Common myeloid progenitor, CD34-positive (primary cell): ENCODE measurements at regions not wholly inside any gene's neighbourhood (a gene's known extent, or its start where the extent isn't known, plus 50 kb on each side); places are given as distances from the start of the nearest gene placed in this dataset.

Experiments
- CTCF ChIA-PET: fragments of 350-600 bp; sonication (Branson Sonifier 250); formaldehyde crosslinking; loops from one replicate; lab custom pipeline; 2021; ENCODE audit warnings: antibody characterized with exemption; lab: Charles Lee
- POLR2A ChIA-PET: fragments of 350-600 bp; sonication (Branson Sonifier 250); formaldehyde crosslinking; loops from one replicate; lab custom pipeline; 2021; ENCODE audit warnings: antibody characterized with exemption; lab: Charles Lee
- DNase-seq, 3 donors: peaks; one replicate each; pipeline versions ENCODE4 v3.0.0 to v3.0.0-alpha.2; 2013
- H3K27ac ChIP-seq, 2 experiments: 1 replicate in 1 of 2; 2 replicates in 1 of 2; pipeline ENCODE4 v1.7.0; 2013; ENCODE audit warnings: inconsistent platforms in 2 of 2, low read length in 2 of 2, mild to moderate bottlenecking in 2 of 2, low read depth in 1 of 2, moderate library complexity in 1 of 2; ENCODE audit not compliant: severe bottlenecking in 2 of 2, insufficient read depth in 1 of 2, poor library complexity in 1 of 2
- H3K27me3 ChIP-seq, 5 experiments: replicated peaks in 2 of 5; 1 replicate in 3 of 5; 2 replicates in 2 of 5; pipeline versions ENCODE4 v1.6.1 to v1.7.0; 2013; ENCODE audit warnings: low read length in 4 of 5, mild to moderate bottlenecking in 2 of 5, moderate library complexity in 2 of 5, inconsistent platforms in 1 of 5; ENCODE audit not compliant: insufficient read depth in 5 of 5, control insufficient read depth in 4 of 5
- H3K36me3 ChIP-seq, 4 experiments: 1 replicate in 2 of 4; 2 replicates in 2 of 4; pipeline versions ENCODE4 v1.6.1 to v1.7.0; 2013; ENCODE audit warnings: low read length in 3 of 4, control low read depth in 1 of 4, mild to moderate bottlenecking in 1 of 4; ENCODE audit not compliant: control insufficient read depth in 4 of 4, insufficient read depth in 4 of 4
- H3K4me1 ChIP-seq, 4 experiments: 1 replicate in 3 of 4; 2 replicates in 1 of 4; pipeline versions ENCODE4 v1.6.1 to v1.7.1; 2013; ENCODE audit warnings: low read length in 3 of 4, mild to moderate bottlenecking in 3 of 4, control low read depth in 1 of 4, inconsistent platforms in 1 of 4, moderate library complexity in 1 of 4; ENCODE audit not compliant: control insufficient read depth in 4 of 4, insufficient read depth in 4 of 4; ENCODE audit errors: control extremely low read depth in 1 of 4
- H3K4me3 ChIP-seq, 7 experiments: 1 replicate in 4 of 7; 2 replicates in 3 of 7; pipeline versions ENCODE4 v1.5.1 to v1.7.0; 2013; ENCODE audit warnings: mild to moderate bottlenecking in 7 of 7, low read length in 6 of 7, moderate library complexity in 6 of 7, inconsistent platforms in 2 of 7, low read depth in 2 of 7, control low read depth in 1 of 7; ENCODE audit not compliant: insufficient read depth in 4 of 7, control insufficient read depth in 1 of 7; ENCODE audit errors: extremely low read depth in 1 of 7
- H3K9me3 ChIP-seq, 5 experiments: 1 replicate in 4 of 5; 2 replicates in 1 of 5; pipeline versions ENCODE4 v1.6.1 to v1.7.1; 2013; ENCODE audit warnings: low read length in 4 of 5, mild to moderate bottlenecking in 2 of 5, inconsistent platforms in 1 of 5, low read depth in 1 of 5, moderate library complexity in 1 of 5; ENCODE audit not compliant: control insufficient read depth in 4 of 5, insufficient read depth in 2 of 5; ENCODE audit errors: control extremely low read depth in 1 of 5
- whole genome bisulfite sequencing: methylation state at CpG from one replicate; pipeline ENCODE4 v1.1.5; 2013; ENCODE audit not compliant: insufficient coverage; 5-methylcytosine and 5-hydroxymethylcytosine counted together

GRCh38 chr2:196534495-196534894, 105.0 kb upstream of the CCDC150 start:
- Histone ChIP-seq H3K4me3 (no peak overlapping the region), H3K27me3 (peaks cover 0 to 6% (median 2%) of the 10 kb centered on the region in 5 experiments), H3K36me3 (no peaks in the 10 kb centered on the region), H3K27ac (no peak overlapping the region), H3K4me1 (no peaks in the 10 kb centered on the region), H3K9me3 (no peaks in the 10 kb centered on the region)
- 96% methylated on average over 4 of the region's 5 CpGs for WGBS
- CTCF ChIA-PET: interaction anchor here (0.8 to 1.4 kb wide), 2 partner anchors 14 to 30 kb away, joined by 3 read pairs; no protein-coding TSS in a partner anchor
- POLR2A ChIA-PET: no interaction called here
- no peak for DNase-seq

GRCh38 chr2:196535061-196535460, 104.5 kb upstream of the CCDC150 start:
- POLR2A ChIA-PET: no interaction called here

GRCh38 chr2:196535742-196536141, 103.8 kb upstream of the CCDC150 start:
- POLR2A ChIA-PET: no interaction called here
- no peak overlapping the region for H3K27ac ChIP-seq
- CTCF ChIA-PET: no interaction called here

More at GRCh38 chr2:196535061-196535460, 104.5 kb upstream of the CCDC150 start:
- CTCF ChIA-PET: interaction anchor here (0.8 to 1.4 kb wide), 2 partner anchors 14 to 31 kb away, joined by 3 read pairs; no protein-coding TSS in a partner anchor
- WGBS: 80% methylated on average over 1 of the region's 3 CpGs
- no peaks in the 10 kb centered on the region for H3K4me1 ChIP-seq
- no peak overlapping the region for H3K27ac ChIP-seq
- H3K36me3 ChIP-seq: no peaks in the 10 kb centered on the region
- H3K4me3 ChIP-seq: no peak overlapping the region
- DNase-seq: no peak
- peaks cover 0 to 6% (median 2%) of the 10 kb centered on the region in 5 experiments for H3K27me3 ChIP-seq
- no peaks in the 10 kb centered on the region for H3K9me3 ChIP-seq

GRCh38 chr2:196537311-196537710, 102.2 kb upstream of the CCDC150 start:
- no peak overlapping the region for H3K4me3 ChIP-seq
- no peaks in the 10 kb centered on the region for H3K4me1 ChIP-seq
- H3K9me3 ChIP-seq: no peaks in the 10 kb centered on the region
- H3K27me3 ChIP-seq: peaks cover 0 to 6% (median 2%) of the 10 kb centered on the region in 5 experiments
- no peak for DNase-seq
- ChIA-PET CTCF (interaction anchor here (1.2 to 2.1 kb wide), 2 partner anchors 11 to 14 kb away, joined by 4 to 7 read pairs; no protein-coding TSS in a partner anchor), POLR2A (no interaction called here)
- 98% methylated on average over 7 of the region's 8 CpGs for WGBS
- no peak overlapping the region for H3K27ac ChIP-seq
- H3K36me3 ChIP-seq: no peaks in the 10 kb centered on the region

More at GRCh38 chr2:196535742-196536141, 103.8 kb upstream of the CCDC150 start:
- peaks cover 0 to 6% (median 2%) of the 10 kb centered on the region in 5 experiments for H3K27me3 ChIP-seq
- peak in 2 of 3 donors; percentile 9 to 14 for DNase-seq
- no peak overlapping the region for H3K4me3 ChIP-seq
- H3K9me3 ChIP-seq: no peaks in the 10 kb centered on the region
- H3K4me1 ChIP-seq: no peaks in the 10 kb centered on the region
- H3K36me3 ChIP-seq: no peaks in the 10 kb centered on the region
- WGBS: no CpG with 5 or more reads among the region's 1 CpG

- Histone ChIP-seq H3K27me3 (peaks cover 0 to 6% (median 2%) of the 10 kb centered on the region in 5 experiments), H3K27ac (no peak overlapping the region), H3K4me3 (no peak overlapping the region), H3K4me1 (no peaks in the 10 kb centered on the region), H3K9me3 (no peaks in the 10 kb centered on the region), H3K36me3 (no peaks in the 10 kb centered on the region)
- DNase-seq: no peak
- WGBS: 84% methylated on average over 4 of the region's 4 CpGs
- ChIA-PET CTCF (interaction anchor here (0.6 to 2.1 kb wide), 3 partner anchors 10 to 535 kb away, joined by 3 to 4 read pairs (median 3); no protein-coding TSS in a partner anchor), POLR2A (no interaction called here)
These were observed 101.3 kb upstream of the CCDC150 start for GRCh38 chr2:196538189-196538588.

GRCh38 chr2:196538646-196539045, 100.9 kb upstream of the CCDC150 start:
- H3K27ac ChIP-seq: no peak overlapping the region
- no peaks in the 10 kb centered on the region for H3K9me3 ChIP-seq
- POLR2A ChIA-PET: no interaction called here
- no peaks in the 10 kb centered on the region for H3K4me1 ChIP-seq
- CTCF ChIA-PET: interaction anchor here (0.6 to 2.1 kb wide), 3 partner anchors 10 to 535 kb away, joined by 3 to 4 read pairs (median 3); no protein-coding TSS in a partner anchor
- peaks cover 0 to 6% (median 2%) of the 10 kb centered on the region in 5 experiments for H3K27me3 ChIP-seq
- H3K36me3 ChIP-seq: no peaks in the 10 kb centered on the region
- no peak overlapping the region for H3K4me3 ChIP-seq
- no peak for DNase-seq
- 88% methylated on average over 2 of the region's 5 CpGs for WGBS

GRCh38 chr2:196544906-196545433, 94.5 kb upstream of the CCDC150 start:
- Histone ChIP-seq H3K27ac (no peak overlapping the region), H3K4me1 (no peaks in the 10 kb centered on the region), H3K36me3 (no peaks in the 10 kb centered on the region), H3K4me3 (no peak overlapping the region), H3K9me3 (peaks cover 0 to 3% (median 0%) of the 10 kb centered on the region in 5 experiments), H3K27me3 (peaks cover 0 to 13% (median 4%) of the 10 kb centered on the region in 5 experiments)
- ChIA-PET POLR2A (no interaction called here), CTCF (interaction anchor here (1.0 kb wide), 1 partner anchor 15 kb away, joined by 4 read pairs; no protein-coding TSS in a partner anchor)
- DNase-seq: no peak
- WGBS: no CpG with 5 or more reads among the region's 3 CpGs
